ENCODE measurements at regions not wholly inside any gene's neighbourhood (a gene's known extent, or its start where the extent isn't known, plus 50 kb on each side); places are given as distances from the start of the nearest gene placed in this dataset.

DNA sequence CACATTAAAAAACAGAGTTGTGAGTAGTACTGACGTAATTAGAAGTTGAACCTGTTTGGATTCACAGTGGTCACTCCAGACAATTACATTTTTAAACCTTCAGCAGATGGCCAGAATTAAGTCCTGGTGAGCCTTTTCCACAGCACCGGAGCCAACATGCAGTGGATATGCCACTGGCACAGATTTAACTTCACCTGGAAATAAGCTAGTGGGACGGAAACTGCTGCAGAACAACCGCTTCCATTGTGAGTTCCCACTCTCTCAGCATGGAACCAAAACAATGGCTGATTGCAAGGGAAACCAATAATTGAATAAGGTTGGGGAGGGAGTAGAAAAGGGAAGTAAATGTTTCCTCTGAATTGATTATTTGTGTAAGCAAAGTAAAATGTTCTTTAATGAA, 515.1 kb downstream of the STK39 start:
- Histone ChIP-seq H3K9me3 (no peaks in the 10 kb centered on the region), H3K4me3 (no peak overlapping the region), H3K36me3 (no peaks in the 10 kb centered on the region), H3K4me1 (no peaks in the 10 kb centered on the region), H3K27ac (no peak overlapping the region), H3K27me3 (no peaks in the 10 kb centered on the region)
- WGBS, 2 donors: 76% methylated on average over 4 of the region's 4 CpGs
- DNase-seq (ENCODE audit: low spot score in 2 of 2): no peak
- TF ChIP-seq POLR2A (IDR thresholded peaks at IDR 0.05) (no peak), EP300 (IDR thresholded peaks at IDR 0.05) (no peak)
- TF ChIP-seq, protein P1, sequence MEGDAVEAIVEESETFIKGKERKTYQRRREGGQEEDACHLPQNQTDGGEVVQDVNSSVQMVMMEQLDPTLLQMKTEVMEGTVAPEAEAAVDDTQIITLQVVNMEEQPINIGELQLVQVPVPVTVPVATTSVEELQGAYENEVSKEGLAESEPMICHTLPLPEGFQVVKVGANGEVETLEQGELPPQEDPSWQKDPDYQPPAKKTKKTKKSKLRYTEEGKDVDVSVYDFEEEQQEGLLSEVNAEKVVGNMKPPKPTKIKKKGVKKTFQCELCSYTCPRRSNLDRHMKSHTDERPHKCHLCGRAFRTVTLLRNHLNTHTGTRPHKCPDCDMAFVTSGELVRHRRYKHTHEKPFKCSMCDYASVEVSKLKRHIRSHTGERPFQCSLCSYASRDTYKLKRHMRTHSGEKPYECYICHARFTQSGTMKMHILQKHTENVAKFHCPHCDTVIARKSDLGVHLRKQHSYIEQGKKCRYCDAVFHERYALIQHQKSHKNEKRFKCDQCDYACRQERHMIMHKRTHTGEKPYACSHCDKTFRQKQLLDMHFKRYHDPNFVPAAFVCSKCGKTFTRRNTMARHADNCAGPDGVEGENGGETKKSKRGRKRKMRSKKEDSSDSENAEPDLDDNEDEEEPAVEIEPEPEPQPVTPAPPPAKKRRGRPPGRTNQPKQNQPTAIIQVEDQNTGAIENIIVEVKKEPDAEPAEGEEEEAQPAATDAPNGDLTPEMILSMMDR (IDR thresholded peaks at IDR 0.05): no peak

DNA sequence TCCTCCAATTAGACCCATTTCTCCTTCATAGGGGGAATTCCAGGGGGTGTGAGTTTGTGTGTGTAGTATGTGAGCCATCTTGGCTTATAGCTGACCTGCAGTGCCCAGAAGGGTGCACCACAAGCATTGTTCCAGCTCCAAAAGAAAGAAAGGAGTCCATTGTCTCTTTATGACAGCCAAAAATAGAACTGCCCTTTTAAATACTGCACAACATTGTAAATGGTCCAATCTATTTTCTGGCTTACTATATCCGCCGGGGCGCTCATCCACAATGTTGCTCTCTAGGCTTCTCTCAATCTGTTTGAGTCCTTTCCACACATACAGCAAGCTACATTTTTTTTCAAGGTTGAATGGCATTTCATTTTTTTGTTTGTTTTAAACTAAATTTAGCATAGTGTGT, 517.5 kb downstream of the STK39 start:
- no peak for TF ChIP-seq POLR2A (IDR thresholded peaks at IDR 0.05)
- TF ChIP-seq EP300 (IDR thresholded peaks at IDR 0.05): no peak
- TF ChIP-seq, protein P1 (IDR thresholded peaks at IDR 0.05): no peak
- no peaks in the 10 kb centered on the region for H3K36me3 ChIP-seq
- H3K27me3 ChIP-seq: no peaks in the 10 kb centered on the region
- WGBS, 2 donors: 45 to 58% methylated on average over 3 of the region's 3 CpGs
- no peak for DNase-seq (ENCODE audit: low spot score in 2 of 2)
- no peak overlapping the region for H3K4me3 ChIP-seq
- no peaks in the 10 kb centered on the region for H3K4me1 ChIP-seq
- no peaks in the 10 kb centered on the region for H3K9me3 ChIP-seq
- no peak overlapping the region for H3K27ac ChIP-seq

DNA sequence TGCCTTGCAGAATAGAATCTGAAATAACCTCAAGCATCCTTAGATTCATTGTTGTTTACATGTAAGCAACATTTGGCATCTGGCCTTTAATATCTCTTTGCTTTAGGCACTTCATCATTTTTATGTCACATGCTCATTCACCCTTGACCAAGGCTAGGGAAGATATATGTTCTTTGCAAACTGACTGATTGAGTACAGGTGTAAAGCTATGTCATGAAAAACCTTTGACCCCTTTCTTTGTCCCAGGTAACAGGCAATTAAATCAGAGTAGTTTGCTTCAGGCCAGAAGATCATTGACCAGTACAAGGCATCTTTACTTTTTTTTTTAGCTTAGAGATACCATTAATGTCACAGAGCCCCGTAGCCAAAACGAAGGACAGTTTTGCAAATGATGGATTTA, 520.6 kb downstream of the STK39 start:
- TF ChIP-seq, protein P1 (IDR thresholded peaks at IDR 0.05): no peak
- TF ChIP-seq POLR2A (IDR thresholded peaks at IDR 0.05) (no peak), EP300 (IDR thresholded peaks at IDR 0.05) (no peak)
- H3K36me3 ChIP-seq: no peaks in the 10 kb centered on the region
- DNase-seq (ENCODE audit: low spot score in 2 of 2): no peak
- WGBS, 2 donors: 89 to 90% methylated on average over 2 of the region's 2 CpGs
- no peaks in the 10 kb centered on the region for H3K9me3 ChIP-seq
- no peaks in the 10 kb centered on the region for H3K4me1 ChIP-seq
- no peak overlapping the region for H3K27ac ChIP-seq
- H3K27me3 ChIP-seq: no peaks in the 10 kb centered on the region
- H3K4me3 ChIP-seq: no peak overlapping the region

DNA sequence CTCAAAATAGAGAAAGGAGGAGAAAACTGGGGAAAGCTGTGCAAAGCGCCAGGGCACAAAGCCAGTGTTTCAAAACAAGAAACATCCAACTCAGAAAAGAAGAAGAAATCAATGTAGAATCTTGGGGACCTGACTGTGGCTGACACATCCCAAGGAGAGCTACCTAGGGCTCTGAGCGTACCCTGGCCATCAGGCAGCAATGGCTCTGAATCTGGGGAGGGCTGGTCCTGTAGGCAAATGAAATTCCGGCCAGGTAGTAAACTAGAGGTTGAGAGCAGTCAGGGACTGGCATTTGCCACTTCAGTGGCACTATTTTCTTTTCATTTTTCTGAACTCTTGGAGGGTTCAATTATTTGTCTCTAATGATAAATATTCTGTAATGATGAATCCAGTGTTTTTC, 525.8 kb downstream of the STK39 start:
- no peak overlapping the region for H3K4me3 ChIP-seq
- 88 to 89% methylated on average over 3 of the region's 3 CpGs for WGBS, 2 donors
- H3K27ac ChIP-seq: no peak overlapping the region
- no peaks in the 10 kb centered on the region for H3K4me1 ChIP-seq
- H3K36me3 ChIP-seq: no peaks in the 10 kb centered on the region
- TF ChIP-seq EP300 (IDR thresholded peaks at IDR 0.05) (no peak), POLR2A (IDR thresholded peaks at IDR 0.05) (no peak)
- TF ChIP-seq, protein P1 (IDR thresholded peaks at IDR 0.05): no peak
- H3K9me3 ChIP-seq: no peaks in the 10 kb centered on the region
- H3K27me3 ChIP-seq: no peaks in the 10 kb centered on the region
- no peak for DNase-seq (ENCODE audit: low spot score in 2 of 2)

DNA sequence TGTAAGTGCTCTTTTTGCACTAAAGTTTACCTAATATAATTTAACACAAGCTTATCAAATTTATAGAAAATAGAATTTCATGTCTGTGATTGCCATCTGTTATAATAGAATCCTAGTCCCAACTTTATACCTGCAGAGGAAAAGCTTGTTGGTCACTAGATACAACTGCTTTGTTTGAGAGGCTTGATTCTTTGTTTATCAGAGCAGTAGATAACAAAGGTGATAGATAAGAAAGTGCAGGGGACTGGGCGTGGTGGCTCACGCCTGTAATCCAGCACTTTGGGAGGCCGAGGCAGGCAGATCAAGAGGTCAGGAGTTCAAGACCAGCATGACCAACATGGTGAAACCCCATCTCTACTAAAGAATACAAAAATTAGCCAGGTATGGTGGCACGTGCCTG, 528.0 kb downstream of the STK39 start:
- Histone ChIP-seq H3K27ac (no peak overlapping the region), H3K4me3 (no peak overlapping the region), H3K27me3 (no peaks in the 10 kb centered on the region), H3K4me1 (no peaks in the 10 kb centered on the region), H3K9me3 (peaks cover 0 to 4% (median 0%) of the 10 kb centered on the region in 4 donors), H3K36me3 (no peaks in the 10 kb centered on the region)
- 88 to 89% methylated on average over 4 of the region's 4 CpGs for WGBS, 2 donors
- TF ChIP-seq POLR2A (IDR thresholded peaks at IDR 0.05) (no peak), EP300 (IDR thresholded peaks at IDR 0.05) (no peak)
- TF ChIP-seq, protein P1 (IDR thresholded peaks at IDR 0.05): no peak
- no peak for DNase-seq (ENCODE audit: low spot score in 2 of 2)
